OCI-LY1 (cell line): ENCODE measurements at regions not wholly inside any gene's neighbourhood (a gene's known extent, or its start where the extent isn't known, plus 50 kb on each side); places are given as distances from the start of the nearest gene placed in this dataset.

Experiments
- CTCF ChIP-seq: fragments of 200-600 bp; sonication (generic), shearing (Covaris generic); IDR thresholded peaks from 2 replicates; pipeline ENCODE4 v1.5.1; 2017; ENCODE audit warnings: mild to moderate bottlenecking, antibody characterized with exemption, low read length, moderate library complexity, mixed read lengths
- EZH2 ChIP-seq: fragments of 200-600 bp; sonication (generic), shearing (Covaris generic); IDR thresholded peaks from 2 replicates; pipeline ENCODE4 v1.8.0; 2017; ENCODE audit warnings: borderline replicate concordance, mixed run types, mild to moderate bottlenecking, antibody characterized with exemption, low read length, moderate library complexity, mixed read lengths

- TF ChIP-seq CTCF (no peak), EZH2 (no peak)
Measured at GRCh38 chr7:94190599-94191061, 186.5 kb upstream of the BET1 start.
